ENCODE measurements at regions not wholly inside any gene's neighbourhood (a gene's known extent, or its start where the extent isn't known, plus 50 kb on each side); places are given as distances from the start of the nearest gene placed in this dataset.

GRCh38 chr20:53757472-53757913 lies 163.9 kb upstream of the ZNF217 start:
- no peak for TF ChIP-seq CTCF (IDR thresholded peaks at IDR 0.05)
- TF ChIP-seq EP300 (IDR thresholded peaks at IDR 0.05) = no peak
